ENCODE measurements at regions not wholly inside any gene's neighbourhood (a gene's known extent, or its start where the extent isn't known, plus 50 kb on each side); places are given as distances from the start of the nearest gene placed in this dataset.
A peak's percentile ranks its signal among the peaks of the same experiment; 100 is the strongest.

GRCh38 chr18:56173542-56174220 lies 464.7 kb downstream of the TXNL1 start:
- Histone ChIP-seq H4K20me1 (ENCODE audit: insufficient read depth, low read length) (no peaks in the 10 kb centered on the region), H3K4me2 (ENCODE audit: low read length) (no peak overlapping the region), H2AFZ (ENCODE audit: low read depth, low read length) (no peak overlapping the region), H3K27me3 (ENCODE audit: insufficient read depth, low read length) (no peaks in the 10 kb centered on the region), H3K79me2 (ENCODE audit: insufficient read depth, low read length) (no peaks in the 10 kb centered on the region), H3K36me3 (ENCODE audit: insufficient read depth, low read length) (no peaks in the 10 kb centered on the region), H3K9ac (ENCODE audit: low read length) (no peak overlapping the region), H3K27ac (ENCODE audit: low read depth, low read length) (no peak overlapping the region), H3K4me1 (ENCODE audit: insufficient read depth, low read length) (peaks cover 3% of the 10 kb centered on the region), H3K4me3 (ENCODE audit: insufficient read depth, low read depth, low read length) (no peak overlapping the region), H3K9me3 (ENCODE audit: insufficient read depth, low read depth, low read length) (no peaks in the 10 kb centered on the region)
- TF ChIP-seq CTCF (IDR thresholded peaks at IDR 0.05; ENCODE audit: insufficient read depth, low read depth, low read length) (no peak), EZH2 (IDR thresholded peaks at IDR 0.05; ENCODE audit: insufficient read depth, low read length) (no peak)
- H3K27me3 Mint-ChIP-seq (ENCODE audit: low read depth, unreplicated experiment), result no peaks in the 10 kb centered on the region
- H3K27ac Mint-ChIP-seq (ENCODE audit: unreplicated experiment), result peak overlapping the region; percentile 5
- H3K4me1 Mint-ChIP-seq (ENCODE audit: low read depth, unreplicated experiment), result peaks cover 8% of the 10 kb centered on the region
- peaks cover 4% of the 10 kb centered on the region for H3K9me3 Mint-ChIP-seq (ENCODE audit: unreplicated experiment)
- DNase-seq (ENCODE audit: low read depth) (no peak), FAIRE-seq (no peak)
- no peak overlapping the region for H3K4me3 Mint-ChIP-seq (ENCODE audit: unreplicated experiment)
- no peaks in the 10 kb centered on the region for H3K36me3 Mint-ChIP-seq (ENCODE audit: low read depth, unreplicated experiment)

DNA sequence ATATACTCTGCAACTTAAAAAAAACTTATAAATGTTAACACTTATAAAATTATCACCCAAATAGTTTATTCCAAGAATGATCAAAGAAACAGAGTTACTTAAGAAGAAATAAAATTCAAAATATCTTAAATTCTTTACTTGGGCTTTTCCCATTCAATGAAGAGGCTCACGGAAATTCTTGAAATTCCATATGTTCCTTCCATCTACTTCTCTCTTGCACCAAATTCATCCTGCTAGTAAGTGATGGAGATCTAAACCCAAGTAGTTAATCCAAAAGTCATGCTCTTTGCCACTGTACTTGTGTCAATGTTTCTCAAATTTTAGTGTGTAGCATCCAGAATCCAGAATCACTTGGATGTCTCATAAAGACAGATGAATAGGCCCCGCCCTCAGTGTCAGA lies 465.9 kb downstream of the TXNL1 start:
- no peak overlapping the region for H3K4me2 ChIP-seq (ENCODE audit: low read length)
- no peak overlapping the region for H3K27ac Mint-ChIP-seq (ENCODE audit: unreplicated experiment)
- H3K27me3 ChIP-seq (ENCODE audit: insufficient read depth, low read length), result no peaks in the 10 kb centered on the region
- no peak overlapping the region for H3K27ac ChIP-seq (ENCODE audit: low read depth, low read length)
- peaks cover 15% of the 10 kb centered on the region for H3K4me1 ChIP-seq (ENCODE audit: insufficient read depth, low read length)
- H3K9me3 Mint-ChIP-seq (ENCODE audit: unreplicated experiment), result peaks cover 4% of the 10 kb centered on the region
- no peaks in the 10 kb centered on the region for H3K36me3 Mint-ChIP-seq (ENCODE audit: low read depth, unreplicated experiment)
- FAIRE-seq (no peak), DNase-seq (ENCODE audit: low read depth) (no peak)
- peaks cover 18% of the 10 kb centered on the region for H3K4me1 Mint-ChIP-seq (ENCODE audit: low read depth, unreplicated experiment)
- H3K79me2 ChIP-seq (ENCODE audit: insufficient read depth, low read length), result no peaks in the 10 kb centered on the region
- H2AFZ ChIP-seq (ENCODE audit: low read depth, low read length), result no peak overlapping the region
- no peaks in the 10 kb centered on the region for H3K9me3 ChIP-seq (ENCODE audit: insufficient read depth, low read depth, low read length)
- H3K36me3 ChIP-seq (ENCODE audit: insufficient read depth, low read length), result no peaks in the 10 kb centered on the region
- TF ChIP-seq EZH2 (IDR thresholded peaks at IDR 0.05; ENCODE audit: insufficient read depth, low read length) (no peak), CTCF (IDR thresholded peaks at IDR 0.05; ENCODE audit: insufficient read depth, low read depth, low read length) (no peak)
- no peak overlapping the region for H3K4me3 ChIP-seq (ENCODE audit: insufficient read depth, low read depth, low read length)
- H3K27me3 Mint-ChIP-seq (ENCODE audit: low read depth, unreplicated experiment), result no peaks in the 10 kb centered on the region
- H3K4me3 Mint-ChIP-seq (ENCODE audit: unreplicated experiment), result no peak overlapping the region
- no peak overlapping the region for H3K9ac ChIP-seq (ENCODE audit: low read length)
- no peaks in the 10 kb centered on the region for H4K20me1 ChIP-seq (ENCODE audit: insufficient read depth, low read length)

DNA sequence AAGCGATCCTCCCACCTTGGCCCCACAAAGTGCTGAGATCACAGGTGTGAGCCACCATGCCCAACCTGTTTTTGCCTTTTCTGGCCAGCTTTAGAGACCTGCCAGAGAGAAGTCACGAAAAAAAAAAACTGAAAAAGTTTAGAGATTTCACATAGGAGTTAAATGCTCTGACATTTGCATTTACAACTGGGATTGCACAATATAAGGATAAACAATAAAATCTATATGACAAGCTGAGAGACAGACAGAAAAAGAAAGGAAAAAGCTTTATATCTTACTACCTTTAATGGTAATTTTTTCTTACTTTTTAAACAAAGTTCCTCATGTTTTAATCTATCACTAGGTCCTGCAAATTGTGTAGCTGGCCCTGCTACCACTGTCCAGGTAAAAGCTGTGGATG lies 466.5 kb downstream of the TXNL1 start:
- Histone ChIP-seq H4K20me1 (ENCODE audit: insufficient read depth, low read length) (no peaks in the 10 kb centered on the region), H3K9ac (ENCODE audit: low read length) (no peak overlapping the region), H3K36me3 (ENCODE audit: insufficient read depth, low read length) (no peaks in the 10 kb centered on the region), H3K79me2 (ENCODE audit: insufficient read depth, low read length) (no peaks in the 10 kb centered on the region), H2AFZ (ENCODE audit: low read depth, low read length) (no peak overlapping the region), H3K4me3 (ENCODE audit: insufficient read depth, low read depth, low read length) (no peak overlapping the region), H3K27ac (ENCODE audit: low read depth, low read length) (no peak overlapping the region), H3K4me1 (ENCODE audit: insufficient read depth, low read length) (peaks cover 18% of the 10 kb centered on the region), H3K9me3 (ENCODE audit: insufficient read depth, low read depth, low read length) (no peaks in the 10 kb centered on the region), H3K4me2 (ENCODE audit: low read length) (no peak overlapping the region), H3K27me3 (ENCODE audit: insufficient read depth, low read length) (no peaks in the 10 kb centered on the region)
- TF ChIP-seq EZH2 (IDR thresholded peaks at IDR 0.05; ENCODE audit: insufficient read depth, low read length) (no peak), CTCF (IDR thresholded peaks at IDR 0.05; ENCODE audit: insufficient read depth, low read depth, low read length) (no peak)
- Mint-ChIP-seq H3K4me3 (ENCODE audit: unreplicated experiment) (no peak overlapping the region), H3K4me1 (ENCODE audit: low read depth, unreplicated experiment) (peaks cover 21% of the 10 kb centered on the region), H3K9me3 (ENCODE audit: unreplicated experiment) (peaks cover 4% of the 10 kb centered on the region), H3K36me3 (ENCODE audit: low read depth, unreplicated experiment) (no peaks in the 10 kb centered on the region), H3K27me3 (ENCODE audit: low read depth, unreplicated experiment) (no peaks in the 10 kb centered on the region), H3K27ac (ENCODE audit: unreplicated experiment) (no peak overlapping the region)
- DNase-seq (ENCODE audit: low read depth), result no peak
- FAIRE-seq, result no peak
